Spleen (tissue), 11 donors: ENCODE measurements at regions not wholly inside any gene's neighbourhood (a gene's known extent, or its start where the extent isn't known, plus 50 kb on each side); places are given as distances from the start of the nearest gene placed in this dataset.

Experiments
- DNase-seq: peaks from one replicate; pipeline ENCODE4 v3.0.0-alpha.2; 2020
- H3K27ac ChIP-seq, 8 donors: fragments of 200-600 bp; sonication (generic) in 7 of 8; 1 replicate in 4 of 8; 2 replicates in 4 of 8; pipeline versions ENCODE4 v1.5.0 to v1.8.0; 2016 to 2021; ENCODE audit warnings: inconsistent platforms in 4 of 8, mild to moderate bottlenecking in 4 of 8, moderate library complexity in 1 of 8
- H3K27me3 ChIP-seq, 7 donors: fragments of 200-600 bp; sonication (generic) in 6 of 7; replicated peaks in 1 of 7; 1 replicate in 4 of 7; 2 replicates in 3 of 7; pipeline versions ENCODE4 v1.5.0 to v1.8.0; 2016 to 2021; ENCODE audit warnings: inconsistent platforms in 3 of 7, mild to moderate bottlenecking in 1 of 7
- H3K36me3 ChIP-seq, 6 donors: fragments of 200-600 bp; sonication (generic) in 5 of 6; 1 replicate in 4 of 6; 2 replicates in 2 of 6; pipeline versions ENCODE4 v1.5.0 to v1.8.0; 2016 to 2021; ENCODE audit warnings: inconsistent platforms in 2 of 6
- H3K4me1 ChIP-seq, 6 donors: fragments of 200-600 bp; sonication (generic) in 5 of 6; 1 replicate in 3 of 6; 2 replicates in 3 of 6; pipeline versions ENCODE4 v1.5.0 to v1.8.0; 2016 to 2021; ENCODE audit warnings: inconsistent platforms in 3 of 6
- H3K4me3 ChIP-seq, 8 donors: fragments of 200-600 bp; sonication (generic) in 7 of 8; 1 replicate in 4 of 8; 2 replicates in 4 of 8; pipeline versions ENCODE4 v1.5.0 to v1.8.0; 2016 to 2021; ENCODE audit warnings: inconsistent platforms in 4 of 8, mild to moderate bottlenecking in 4 of 8, moderate library complexity in 2 of 8
- H3K9me3 ChIP-seq, 8 donors: fragments of 200-600 bp; sonication (generic) in 7 of 8; 1 replicate in 4 of 8; 2 replicates in 4 of 8; pipeline versions ENCODE4 v1.5.0 to v1.8.0; 2016 to 2021; ENCODE audit warnings: inconsistent platforms in 4 of 8
- CTCF ChIP-seq, 11 experiments: fragments of 200-600 bp in 7 of 11; fragments of 450-650 bp in 4 of 11; sonication (generic) in 4 of 11; IDR thresholded peaks in 8 of 11; conservative IDR thresholded peaks in 3 of 11; 1 replicate in 7 of 11; 2 replicates in 4 of 11; pipeline versions ENCODE4 v1.4.0 to v1.8.0; 2016 to 2021; ENCODE audit warnings: antibody characterized with exemption in 11 of 11, inconsistent platforms in 4 of 11, mild to moderate bottlenecking in 1 of 11
- POLR2A ChIP-seq, 3 donors: fragments of 450-650 bp; IDR thresholded peaks; one replicate each; pipeline ENCODE4 v1.5.1; 2017; ENCODE audit warnings: antibody characterized with exemption in 3 of 3, mild to moderate bottlenecking in 1 of 3
- POLR2AphosphoS5 ChIP-seq, 3 donors: sonication (generic); formaldehyde crosslinking; IDR thresholded peaks; one replicate each; pipeline ENCODE4 v1.5.1; 2017; ENCODE audit warnings: antibody characterized with exemption in 3 of 3
- WGBS, 5 donors: extraction: QIAGEN DNeasy Blood & Tissue Kit in 3 of 5; methylation state at CpG; one replicate each; pipeline versions ENCODE4 v1.1.5 to v1.1.7; 2013 to 2018; 5-methylcytosine and 5-hydroxymethylcytosine counted together
- intact Hi-C: fragments of 100-400 bp; cut with DNase I; formaldehyde crosslinking; loops from one replicate; pipeline ENCODE4 v1.15.0; 2023; ENCODE audit warnings: low total_unique reads
- donor health status: healthy with polysubstance abuse.
- donor health status: DM: no; HTN: no; CAD: no; lungs with moderate emphysema.
- donor health status: DM: no; HTN: no; CAD: no.
- donor health status: Bipolar disorder and iron deficiency.
- donor health status: healthy.
- donor health status: DM: no; HTN: no; CAD: no.
- donor health status: DM: yes; HTN: yes; CAD: no.

- Histone ChIP-seq H3K27me3 (no peaks in the 10 kb centered on the region), H3K4me3 (no peak overlapping the region), H3K9me3 (peaks cover 6 to 30% (median 25%) of the 10 kb centered on the region in 8 donors), H3K27ac (no peak overlapping the region), H3K4me1 (no peaks in the 10 kb centered on the region), H3K36me3 (no peaks in the 10 kb centered on the region)
- intact Hi-C loops: no loop called here
- TF ChIP-seq POLR2AphosphoS5 (IDR thresholded peaks at IDR 0.05) (no peak), CTCF (IDR thresholded peaks at IDR 0.05 in 8 of 11, conservative IDR thresholded peaks at IDR 0.05 in 3 of 11) (no peak), POLR2A (IDR thresholded peaks at IDR 0.05) (no peak)
- no peak for DNase-seq
- WGBS, 5 donors: 46 to 79% (median 60%) methylated on average over 4 of the region's 4 CpGs
Measured at GRCh38 chr6:156026486-156027247, 571.0 kb upstream of the NOX3 start.

GRCh38 chr6:156024339-156024738 lies 568.7 kb upstream of the NOX3 start:
- no peak overlapping the region for H3K27ac ChIP-seq
- intact Hi-C loops: no loop called here
- peaks cover 6 to 30% (median 25%) of the 10 kb centered on the region in 8 donors for H3K9me3 ChIP-seq
- H3K4me1 ChIP-seq: peaks cover 0 to 4% (median 0%) of the 10 kb centered on the region in 6 donors
- no peaks in the 10 kb centered on the region for H3K27me3 ChIP-seq
- no peak for DNase-seq
- 89 to 96% (median 91%) methylated on average over 5 of the region's 5 CpGs for WGBS, 5 donors
- no peaks in the 10 kb centered on the region for H3K36me3 ChIP-seq
- TF ChIP-seq POLR2A (IDR thresholded peaks at IDR 0.05) (no peak), POLR2AphosphoS5 (IDR thresholded peaks at IDR 0.05) (no peak), CTCF (IDR thresholded peaks at IDR 0.05 in 8 of 11, conservative IDR thresholded peaks at IDR 0.05 in 3 of 11) (no peak)
- H3K4me3 ChIP-seq: no peak overlapping the region

GRCh38 chr6:156021746-156022396 lies 566.2 kb upstream of the NOX3 start:
- H3K4me1 ChIP-seq: peaks cover 0 to 7% (median 0%) of the 10 kb centered on the region in 6 donors
- no peak for TF ChIP-seq POLR2AphosphoS5 (IDR thresholded peaks at IDR 0.05)
- no peak for TF ChIP-seq POLR2A (IDR thresholded peaks at IDR 0.05)
- TF ChIP-seq CTCF (IDR thresholded peaks at IDR 0.05 in 8 of 11, conservative IDR thresholded peaks at IDR 0.05 in 3 of 11): no peak
- H3K4me3 ChIP-seq: no peak overlapping the region
- H3K27ac ChIP-seq: peak overlapping the region in 2 of 8 donors; percentile 4 to 10
- peaks cover 6 to 30% (median 25%) of the 10 kb centered on the region in 8 donors for H3K9me3 ChIP-seq
- H3K36me3 ChIP-seq: no peaks in the 10 kb centered on the region
- 76 to 93% (median 89%) methylated on average over 6 of the region's 6 CpGs for WGBS, 5 donors
- intact Hi-C loops: no loop called here
- DNase-seq: no peak
- no peaks in the 10 kb centered on the region for H3K27me3 ChIP-seq

- TF ChIP-seq CTCF (IDR thresholded peaks at IDR 0.05 in 8 of 11, conservative IDR thresholded peaks at IDR 0.05 in 3 of 11) (no peak), POLR2AphosphoS5 (IDR thresholded peaks at IDR 0.05) (no peak), POLR2A (IDR thresholded peaks at IDR 0.05) (no peak)
- DNase-seq: no peak
- H3K27ac ChIP-seq: no peak overlapping the region
- no peaks in the 10 kb centered on the region for H3K9me3 ChIP-seq
- WGBS, 5 donors: 76 to 83% (median 78%) methylated on average over 3 of the region's 3 CpGs
- no peak overlapping the region for H3K4me3 ChIP-seq
- H3K4me1 ChIP-seq: peaks cover 0 to 18% (median 10%) of the 10 kb centered on the region in 6 donors
- no peaks in the 10 kb centered on the region for H3K27me3 ChIP-seq
- H3K36me3 ChIP-seq: no peaks in the 10 kb centered on the region
- intact Hi-C loops: no loop called here
Measured at GRCh38 chr6:156017838-156018237, 562.2 kb upstream of the NOX3 start.
